NCI-H1436 (cell line): ENCODE measurements at regions not wholly inside any gene's neighbourhood (a gene's known extent, or its start where the extent isn't known, plus 50 kb on each side); places are given as distances from the start of the nearest gene placed in this dataset.
A peak's percentile ranks its signal among the peaks of the same experiment; 100 is the strongest.

Experiments
- DNase-seq: peaks from one replicate; lab custom pipeline; 2025; lab: John Stamatoyannopoulos, UW

DNA sequence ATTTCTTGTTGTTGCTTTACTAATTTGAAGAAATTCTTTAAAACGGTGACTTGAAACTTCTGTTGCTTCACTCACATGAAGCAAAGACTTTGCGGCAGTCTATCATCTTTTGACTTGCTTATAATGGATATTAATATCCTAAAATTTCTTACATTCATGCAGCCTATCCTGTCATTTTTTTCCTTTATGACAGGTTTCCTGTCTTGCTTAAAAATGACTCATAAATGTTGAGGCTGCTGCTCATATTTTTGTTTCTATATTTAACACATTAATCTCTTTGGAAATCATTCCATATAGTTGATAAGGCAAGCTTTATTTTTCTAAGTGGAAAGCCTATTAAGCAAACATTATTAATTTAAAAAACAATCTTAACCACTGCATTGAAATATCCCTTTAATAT is 176.6 kb upstream of the GALNTL6 start:
- no peak for DNase-seq

DNA sequence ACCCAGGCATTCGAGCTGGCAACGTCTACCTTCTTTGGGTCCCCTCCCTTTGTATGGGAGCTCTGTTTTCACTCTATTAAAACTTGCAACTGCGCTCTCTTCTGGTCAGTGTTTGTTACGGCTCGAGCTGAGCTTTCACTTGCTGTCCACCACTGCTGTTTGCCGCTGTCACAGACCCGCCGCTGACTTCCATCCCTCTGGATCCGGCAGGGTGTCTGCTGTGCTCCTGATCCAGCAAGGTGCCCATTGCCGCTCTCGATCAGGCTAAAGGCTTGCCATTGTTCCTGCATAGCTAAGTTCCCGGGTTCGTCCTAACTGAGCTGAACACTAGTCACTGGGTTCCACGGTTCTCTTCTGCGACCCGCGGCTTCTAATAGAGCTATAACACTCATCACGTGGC is 183.5 kb upstream of the GALNTL6 start:
- DNase-seq, result no peak

DNA sequence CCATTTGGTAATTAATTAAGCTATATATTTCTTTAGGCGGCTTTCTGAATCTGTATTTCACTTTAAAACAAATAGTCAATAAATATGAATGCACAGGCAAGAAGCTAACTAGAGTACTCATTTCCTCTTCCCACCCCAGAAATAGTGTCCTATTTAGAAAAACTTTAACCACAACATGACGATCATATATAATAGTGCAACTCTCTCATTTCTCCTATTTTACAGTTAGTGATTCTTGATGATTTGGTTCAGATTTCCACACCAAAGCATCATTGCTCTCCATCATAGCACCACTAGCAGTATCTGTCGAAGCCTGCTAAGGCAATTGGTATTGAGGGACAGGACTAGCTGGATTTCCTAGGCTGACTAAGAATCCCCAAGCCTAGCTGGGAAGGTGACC is 184.0 kb upstream of the GALNTL6 start:
- no peak for DNase-seq

DNA sequence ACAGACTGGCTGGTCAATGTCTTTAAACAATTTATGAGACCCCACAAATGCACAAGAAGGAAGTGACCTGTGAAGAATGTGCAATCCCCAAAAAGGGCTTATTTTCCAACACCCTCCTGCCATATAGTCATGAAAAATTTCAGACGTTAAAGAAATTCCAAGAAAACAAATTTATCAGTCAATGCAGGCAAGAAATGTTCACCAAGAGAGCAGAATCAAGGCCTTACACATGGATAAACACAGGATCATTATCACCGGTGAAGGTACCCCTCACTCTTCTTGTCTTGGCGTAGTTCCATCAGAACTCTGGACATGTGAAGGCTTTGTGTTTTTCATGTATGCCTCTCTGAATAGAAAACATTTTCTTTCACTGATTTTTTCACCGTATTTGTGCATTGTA is 186.7 kb upstream of the GALNTL6 start:
- no peak for DNase-seq

DNA sequence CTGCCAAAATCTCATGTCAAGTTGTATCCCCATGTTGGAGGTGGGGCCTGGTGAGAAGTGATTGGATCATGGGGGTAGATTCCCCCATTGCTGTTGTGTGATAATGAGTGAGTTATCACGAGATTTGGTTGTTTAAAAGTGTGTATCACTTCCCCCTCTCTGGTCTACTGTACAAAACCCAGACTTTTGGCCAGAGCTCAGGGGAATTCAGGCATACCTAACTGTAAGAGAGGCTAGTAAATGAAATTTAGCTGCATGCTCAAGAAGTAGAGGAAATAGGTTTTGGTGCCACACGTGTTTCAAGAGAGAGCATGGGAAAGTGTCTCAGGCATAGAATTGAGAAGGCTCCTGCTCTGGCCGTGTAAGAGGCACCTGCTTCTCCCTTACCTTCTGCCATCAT is 190.5 kb upstream of the GALNTL6 start:
- no peak for DNase-seq

DNA sequence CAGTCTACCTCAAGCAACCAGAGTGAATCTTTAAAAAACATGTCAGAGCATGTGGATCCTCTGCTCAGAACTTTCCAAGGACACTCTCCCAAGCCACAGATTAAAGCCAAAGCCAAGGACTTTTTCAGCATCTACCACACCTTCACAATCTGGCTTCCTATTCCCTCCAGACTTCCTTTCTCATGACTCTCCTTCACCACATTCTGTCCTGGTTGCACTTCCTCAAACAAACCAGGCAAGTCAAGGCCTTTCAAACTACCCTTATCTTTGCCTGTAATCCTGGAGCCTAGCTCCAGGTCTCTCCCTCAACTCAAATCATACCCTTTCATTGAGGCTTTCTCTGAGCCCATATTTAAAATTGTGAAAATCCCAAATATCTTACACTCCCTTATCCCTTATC is 191.6 kb upstream of the GALNTL6 start:
- no peak for DNase-seq

DNA sequence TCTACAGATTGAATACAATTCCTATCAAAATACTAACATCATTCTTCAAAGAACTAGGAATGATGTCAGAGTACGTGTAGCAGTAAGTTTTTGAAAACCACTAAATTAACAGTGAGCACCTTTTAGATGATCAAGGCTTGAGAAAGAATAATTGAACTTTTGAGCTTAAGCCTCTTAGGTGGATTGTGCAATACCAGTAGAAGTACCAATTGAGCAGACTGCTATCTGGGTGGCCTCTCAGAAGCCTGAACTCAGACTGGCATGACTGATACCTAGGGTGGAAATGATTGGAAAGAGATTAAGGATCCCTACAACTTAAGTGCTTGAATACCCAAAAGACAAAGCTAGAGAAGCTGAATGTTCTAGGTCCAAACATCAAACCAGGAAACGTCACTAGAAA is 200.3 kb upstream of the GALNTL6 start:
- no peak for DNase-seq

DNA sequence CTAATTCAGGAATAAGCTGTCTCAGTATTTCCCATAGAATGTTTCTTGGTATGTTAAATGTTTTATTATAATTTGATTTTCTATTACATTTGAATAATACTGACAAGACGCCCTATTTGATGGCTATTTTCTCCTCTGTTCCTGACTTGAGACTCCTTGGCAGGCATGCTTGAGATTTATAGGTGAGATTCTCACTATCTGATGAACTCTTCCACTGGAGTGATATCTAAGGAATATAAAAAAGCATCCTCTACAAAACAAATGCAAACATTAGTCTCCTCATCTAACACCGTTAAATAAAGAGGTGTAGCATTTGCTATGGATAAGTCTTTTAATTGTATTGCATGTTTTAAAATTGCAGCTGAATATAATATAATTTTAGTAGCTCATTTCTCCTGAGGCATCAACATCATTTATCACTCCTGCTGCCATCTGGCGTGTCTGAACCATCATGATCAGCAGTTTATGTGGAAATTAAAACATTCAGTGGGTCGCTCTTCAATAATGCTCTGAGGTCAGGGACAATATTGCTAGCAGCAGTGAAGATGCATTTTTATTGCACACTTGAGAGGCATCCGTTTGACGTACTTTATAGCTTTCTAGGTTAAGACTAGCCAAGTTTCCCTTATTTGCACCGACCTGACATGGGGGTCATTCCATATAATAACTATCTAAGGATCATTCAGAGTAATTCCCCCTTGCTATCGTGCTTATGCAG is 210.4 kb upstream of the GALNTL6 start:
- no peak for DNase-seq

DNA sequence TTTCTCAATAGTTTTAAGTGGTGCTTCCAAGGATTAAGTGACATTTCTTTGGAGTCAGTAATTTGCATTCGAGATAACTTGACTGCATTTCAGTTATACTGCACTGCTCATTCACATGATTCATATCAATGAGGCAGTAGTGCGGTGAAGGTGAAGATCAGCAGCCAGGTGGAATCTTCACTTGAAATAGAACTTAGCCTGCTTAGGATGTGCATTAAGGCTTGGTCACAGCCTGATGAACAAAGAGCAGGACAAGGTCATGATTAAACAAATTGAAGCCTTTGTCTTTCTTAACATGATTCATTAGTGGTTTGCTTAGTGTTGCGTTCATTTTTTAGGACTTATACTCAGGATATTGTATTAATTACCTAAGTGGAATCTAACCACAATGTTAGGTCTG is 212.1 kb upstream of the GALNTL6 start:
- DNase-seq, result no peak

DNA sequence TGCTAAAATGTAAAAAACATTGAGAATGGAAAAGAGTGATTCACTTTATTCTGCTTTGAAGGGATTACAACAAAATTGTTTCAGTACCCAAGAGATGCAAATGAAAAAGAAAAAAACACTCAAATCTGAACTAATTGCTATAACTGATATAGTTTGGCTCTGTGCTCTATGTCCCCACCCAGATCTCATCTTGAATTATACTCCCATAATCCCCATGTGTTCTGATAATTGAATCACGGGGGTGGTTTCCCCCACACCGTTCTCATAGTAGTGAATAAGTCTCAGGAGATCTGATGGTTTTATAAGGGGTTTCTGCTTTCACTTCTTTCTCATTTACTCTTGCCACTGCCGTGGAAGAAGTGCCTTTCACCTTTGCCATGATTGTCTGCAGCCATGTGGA is 213.6 kb upstream of the GALNTL6 start:
- no peak for DNase-seq

DNA sequence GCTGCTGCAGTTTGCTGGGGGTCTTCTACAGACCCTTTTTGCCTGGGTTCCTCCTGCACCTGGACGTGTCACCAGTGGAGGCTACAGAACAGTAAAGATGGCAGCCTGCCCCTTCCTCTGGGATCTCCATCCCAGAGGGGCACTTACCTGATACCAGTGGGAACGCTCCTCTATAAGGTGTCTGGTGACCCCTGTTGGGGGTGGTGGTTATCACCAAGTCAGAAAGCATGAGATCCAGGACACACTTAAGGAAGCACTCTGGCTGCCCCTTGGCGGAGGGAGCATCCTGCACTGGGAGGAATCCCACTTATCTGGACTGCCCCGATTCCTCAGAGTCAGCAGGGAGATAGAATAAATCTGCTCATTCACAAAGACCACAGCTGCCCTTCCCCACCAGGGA is 218.9 kb upstream of the GALNTL6 start:
- DNase-seq, result no peak

DNA sequence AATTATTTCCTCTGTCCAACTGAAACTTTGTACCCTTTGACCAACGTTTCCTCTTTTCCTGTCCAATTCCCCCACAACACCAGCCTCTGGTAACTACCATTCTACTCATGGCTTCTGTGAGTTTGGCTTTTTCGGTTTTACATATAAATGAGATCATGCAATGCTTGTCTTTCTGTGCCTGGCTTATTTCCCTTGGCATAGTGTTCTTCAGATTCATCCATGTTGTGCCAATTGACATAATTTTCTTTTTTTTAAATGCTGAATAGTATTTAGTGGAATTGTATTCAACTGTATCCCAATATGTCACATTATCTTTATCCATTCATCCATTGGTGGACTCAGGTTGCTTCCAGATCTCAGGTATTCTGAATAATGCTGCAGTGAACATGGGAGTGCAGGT is 222.5 kb upstream of the GALNTL6 start:
- DNase-seq, result no peak

DNA sequence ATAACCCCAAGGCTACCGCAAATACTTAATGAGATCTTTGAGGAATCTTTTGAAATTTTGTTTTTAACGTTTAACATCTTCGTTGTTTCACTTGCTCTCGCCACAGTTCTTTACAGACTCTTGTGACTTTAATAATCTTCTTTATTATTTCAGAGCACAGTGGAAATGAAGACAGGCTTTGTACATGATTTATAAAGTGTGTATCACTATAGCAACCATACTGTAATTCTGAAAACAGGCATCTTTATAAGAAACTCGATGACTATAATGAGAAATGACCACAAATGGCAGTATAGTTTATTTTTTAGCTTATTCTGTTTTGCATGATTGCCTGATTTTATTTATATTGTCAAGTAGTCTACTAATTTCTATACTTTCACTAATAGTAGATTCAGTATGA is 224.4 kb upstream of the GALNTL6 start:
- no peak for DNase-seq

DNA sequence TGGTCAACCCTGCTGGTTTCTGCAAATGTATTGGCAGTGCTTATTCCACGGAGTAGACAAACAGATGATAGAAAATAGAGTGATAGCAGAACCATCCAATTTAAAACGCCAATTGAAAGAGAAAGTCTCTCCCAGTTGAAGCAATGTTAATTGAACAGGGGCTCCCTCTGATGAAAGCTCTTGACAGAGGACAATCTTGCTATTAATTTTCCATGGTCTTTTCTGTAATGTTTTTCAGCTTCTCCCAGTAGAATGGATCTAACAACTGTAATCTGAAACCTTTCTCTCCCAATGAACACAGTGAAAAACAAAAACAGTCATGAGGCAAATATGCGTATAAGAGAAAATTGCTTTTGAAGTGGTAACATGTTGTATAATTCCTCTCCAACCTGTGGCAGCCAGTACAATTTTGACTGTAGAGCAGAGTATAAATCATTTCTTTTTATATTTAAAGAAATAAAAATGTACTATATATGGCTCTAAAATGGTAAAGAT is 225.1 kb upstream of the GALNTL6 start:
- peak; percentile 64 for DNase-seq

DNA sequence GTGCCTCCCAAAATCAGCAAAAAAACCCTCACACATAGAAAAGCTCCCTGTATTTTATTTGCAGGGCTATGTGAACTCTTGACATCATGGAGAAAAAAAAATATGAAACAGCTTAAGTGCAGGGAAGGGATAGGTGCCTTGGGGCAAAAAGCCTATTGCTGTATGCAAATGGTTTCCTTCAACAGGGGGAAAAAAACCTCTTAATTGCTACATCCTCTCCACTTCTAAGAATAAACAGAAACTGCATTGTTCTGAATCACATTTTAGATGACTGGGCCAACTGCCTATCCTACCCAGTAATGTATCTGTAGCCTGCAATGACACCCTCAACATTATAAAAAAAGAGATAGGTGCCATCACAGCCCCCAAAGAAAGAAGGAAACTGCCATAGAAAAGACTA is 229.4 kb upstream of the GALNTL6 start:
- no peak for DNase-seq

DNA sequence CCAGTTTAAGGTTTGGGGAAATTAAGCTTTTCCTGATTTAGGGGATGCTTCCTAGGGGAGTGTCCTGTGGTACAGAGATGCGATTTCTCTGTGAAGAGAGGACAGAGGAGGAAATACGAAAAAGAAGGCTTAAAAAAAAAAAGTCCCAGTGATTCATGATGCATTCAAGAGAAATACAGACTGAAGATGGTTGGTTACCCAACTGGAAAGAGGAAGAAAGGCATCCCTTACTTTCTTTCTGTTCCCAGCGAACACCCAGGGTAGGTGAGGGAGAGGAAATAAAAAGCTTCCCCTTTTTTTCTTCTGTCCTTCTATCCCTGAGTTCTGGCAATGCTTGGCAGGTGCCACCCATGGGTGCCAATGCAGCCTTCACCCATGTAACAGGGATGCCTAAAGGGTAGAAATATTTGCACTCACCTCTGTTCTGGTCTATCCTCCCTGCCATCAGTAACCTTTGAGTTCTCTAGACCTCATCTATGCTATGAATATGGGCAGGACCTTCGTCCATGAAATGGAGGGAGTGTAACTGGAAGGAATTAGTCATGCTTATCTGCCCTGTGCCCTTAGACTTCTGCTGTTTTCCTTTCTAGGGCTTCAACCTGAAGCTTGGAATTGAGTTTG is 230.1 kb upstream of the GALNTL6 start:
- no peak for DNase-seq

DNA sequence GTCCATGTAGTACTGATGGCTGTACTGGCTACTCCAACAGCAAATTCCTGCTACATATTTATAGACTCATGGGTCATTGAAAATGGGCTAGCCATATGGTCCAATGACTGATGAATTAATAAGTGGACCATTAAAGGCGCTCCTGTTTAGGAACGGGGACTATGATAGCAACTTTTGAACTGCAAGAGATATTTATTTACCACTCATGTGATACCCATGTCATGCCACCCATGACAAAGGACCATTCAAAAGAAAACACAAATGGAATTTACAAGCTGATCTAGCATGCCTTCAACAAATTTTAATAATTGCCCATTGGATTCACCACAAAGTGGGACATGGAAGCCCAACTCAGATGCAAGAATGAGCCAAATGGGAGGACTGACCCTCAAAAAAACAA is 240.0 kb upstream of the GALNTL6 start:
- no peak for DNase-seq

DNA sequence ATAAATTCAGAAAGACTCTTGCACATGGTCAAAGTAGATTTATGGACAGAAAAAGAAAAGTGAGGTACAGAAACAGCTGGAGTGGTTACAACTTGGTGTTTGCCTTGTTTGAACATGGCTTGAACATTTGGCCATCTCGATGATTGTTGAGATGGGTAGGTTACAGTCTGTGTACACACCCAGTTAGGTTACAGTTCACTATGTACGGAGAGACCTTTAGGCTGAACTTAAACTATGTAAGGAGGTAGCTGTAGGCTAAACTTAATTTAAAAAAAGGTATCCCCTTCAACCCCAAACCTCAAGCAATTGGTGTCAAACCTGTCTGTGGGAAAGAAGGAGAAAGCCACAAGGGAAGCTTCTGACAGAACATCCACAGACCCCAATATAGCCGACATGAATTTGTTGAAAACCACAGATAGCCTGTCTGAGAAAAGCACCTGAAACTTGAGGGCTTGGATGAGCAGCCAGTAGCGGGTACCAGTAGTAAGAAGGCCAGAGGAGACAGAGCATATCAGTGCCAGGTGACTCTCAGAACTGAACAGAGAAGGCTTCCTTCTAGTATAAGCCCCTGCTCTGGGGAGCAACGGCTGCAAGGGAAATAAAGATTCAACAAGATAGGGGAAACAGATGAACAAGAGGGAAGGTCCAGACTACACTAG is 247.9 kb upstream of the GALNTL6 start:
- no peak for DNase-seq

DNA sequence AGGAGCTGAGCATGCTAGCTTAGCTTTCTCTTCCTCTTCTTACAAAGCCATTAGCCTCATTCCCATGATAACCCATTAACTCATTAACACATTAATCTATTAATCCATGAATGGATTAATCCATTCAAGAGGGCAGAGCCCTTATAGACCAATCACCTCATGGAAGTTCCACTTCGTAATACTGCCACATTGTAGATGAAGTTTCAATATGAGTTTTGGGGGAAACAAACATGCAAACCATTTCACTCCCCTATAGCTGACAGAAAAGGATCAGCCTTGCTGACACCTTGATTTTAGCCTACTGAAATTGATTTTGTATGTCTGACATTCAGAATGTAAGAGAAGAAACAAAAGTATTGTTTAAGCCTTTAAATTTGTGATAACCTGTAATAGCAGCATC is 251.8 kb upstream of the GALNTL6 start:
- no peak for DNase-seq

DNA sequence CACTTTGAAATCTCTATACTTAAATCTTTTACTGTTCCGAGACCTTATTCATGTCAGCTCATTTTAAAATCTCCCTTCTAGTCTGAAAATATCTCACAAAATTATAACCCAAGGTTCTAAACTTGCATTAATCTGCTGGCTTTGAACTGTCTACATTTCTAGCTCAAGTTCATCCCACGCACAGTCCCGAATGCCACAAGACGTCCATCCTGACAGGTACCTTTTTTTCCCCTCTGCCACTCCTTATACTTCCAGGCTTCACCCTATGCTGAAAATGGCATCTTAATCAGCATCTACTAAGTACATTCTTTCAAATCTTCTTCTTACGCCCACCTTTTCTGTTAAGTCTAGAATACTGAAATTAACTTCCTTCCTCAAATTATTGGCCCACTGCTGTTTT is 259.2 kb upstream of the GALNTL6 start:
- DNase-seq, result no peak

DNA sequence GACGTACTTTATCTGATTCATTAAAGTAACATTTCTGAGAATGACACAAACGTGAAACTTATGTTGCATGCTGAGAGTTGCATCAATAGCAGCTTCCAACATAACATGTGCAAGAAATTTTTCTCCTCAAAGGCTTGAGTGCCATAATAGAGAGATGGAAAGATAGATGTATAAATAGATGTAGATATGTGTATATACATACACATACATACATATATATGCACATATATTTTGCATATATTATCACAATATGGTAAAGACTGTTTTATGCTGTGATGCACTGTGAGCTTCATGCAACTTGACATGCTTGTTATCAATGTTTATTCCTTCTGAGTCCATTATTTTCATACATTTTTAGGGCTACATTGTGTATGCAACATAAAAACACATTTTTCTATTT is 270.6 kb upstream of the GALNTL6 start:
- DNase-seq, result no peak

DNA sequence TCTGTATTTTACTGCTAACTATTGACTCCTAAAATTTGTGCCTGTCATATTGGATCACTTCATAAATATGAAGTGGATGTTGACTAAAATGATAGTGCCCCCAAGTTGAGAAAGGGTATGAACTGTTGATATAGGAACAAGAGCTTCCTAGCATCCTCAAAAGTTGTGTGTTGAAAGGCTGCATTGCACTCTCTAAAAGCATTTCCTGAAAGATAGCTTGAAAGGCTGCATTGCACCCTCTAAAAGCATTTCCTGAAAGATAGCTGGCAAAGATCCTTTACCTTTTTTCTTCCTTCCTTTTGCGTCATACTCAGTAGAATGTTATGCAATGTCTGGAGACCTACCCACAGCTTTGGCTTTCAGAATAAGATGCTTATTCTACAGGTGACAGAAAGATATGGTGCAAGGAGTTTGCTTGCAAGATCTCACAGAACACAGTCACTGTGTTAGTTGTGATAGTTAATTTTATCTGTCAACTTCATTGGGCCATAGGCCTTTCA is 274.6 kb upstream of the GALNTL6 start:
- DNase-seq, result no peak

DNA sequence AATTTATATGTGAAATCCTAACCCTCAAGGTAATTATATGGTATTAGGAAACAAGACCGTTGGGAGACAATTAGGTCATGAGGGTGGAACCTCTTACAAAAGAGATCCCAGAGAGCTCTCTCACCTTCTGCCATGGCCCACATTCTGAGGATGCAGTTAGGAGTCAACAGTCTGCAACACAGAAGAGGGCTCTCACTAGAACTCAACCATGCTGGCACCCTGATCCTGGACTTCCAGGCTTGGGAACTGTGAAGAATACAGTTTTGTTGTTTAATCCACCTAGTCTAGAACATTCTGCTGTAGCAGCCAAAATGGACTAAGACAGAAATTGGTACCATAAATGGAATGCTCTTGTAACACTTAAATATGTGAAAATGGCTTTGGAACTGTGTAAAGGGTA is 278.8 kb upstream of the GALNTL6 start:
- DNase-seq, result no peak
